H9 (cell line): ENCODE measurements at regions not wholly inside any gene's neighbourhood (a gene's known extent, or its start where the extent isn't known, plus 50 kb on each side); places are given as distances from the start of the nearest gene placed in this dataset.

Experiments
- DNase-seq: peaks from one replicate; pipeline ENCODE4 v3.0.0-alpha.2; 2017
- H2AFZ ChIP-seq: one replicate; pipeline ENCODE4 v1.6.1; 2013; ENCODE audit warnings: mild to moderate bottlenecking, low read length, control low read depth, moderate library complexity
- H2AK5ac ChIP-seq: 2 replicates; pipeline ENCODE4 v1.6.1; 2013; ENCODE audit warnings: low read length, control low read depth, mixed read lengths; ENCODE audit not compliant: insufficient read length
- H2BK120ac ChIP-seq: one replicate; pipeline ENCODE4 v1.6.1; 2013; ENCODE audit warnings: low read depth, mild to moderate bottlenecking, low read length, control low read depth, inconsistent platforms; ENCODE audit not compliant: poor library complexity, severe bottlenecking
- H2BK12ac ChIP-seq: 2 replicates; pipeline ENCODE4 v1.6.1; 2013; ENCODE audit warnings: low read length, control low read depth, mixed read lengths, low read depth; ENCODE audit not compliant: insufficient read length
- H2BK15ac ChIP-seq: 2 replicates; pipeline ENCODE4 v1.6.1; 2013; ENCODE audit warnings: low read depth, low read length, control low read depth
- H2BK20ac ChIP-seq: one replicate; pipeline ENCODE4 v1.6.1; 2013; ENCODE audit warnings: low read depth, mild to moderate bottlenecking, low read length, control low read depth, inconsistent platforms; ENCODE audit not compliant: poor library complexity, severe bottlenecking
- H2BK5ac ChIP-seq: 2 replicates; pipeline ENCODE4 v1.6.1; 2013; ENCODE audit warnings: low read length, control low read depth, mixed read lengths; ENCODE audit not compliant: insufficient read length
- H3K14ac ChIP-seq: 2 replicates; pipeline ENCODE4 v1.6.1; 2013; ENCODE audit warnings: low read length, control low read depth; ENCODE audit not compliant: insufficient read depth
- H3K18ac ChIP-seq: 2 replicates; pipeline ENCODE4 v1.6.1; 2013; ENCODE audit warnings: low read depth, mild to moderate bottlenecking, mixed read lengths, low read length, control low read depth; ENCODE audit not compliant: insufficient read length
- H3K23ac ChIP-seq: 2 replicates; pipeline ENCODE4 v1.6.1; 2013; ENCODE audit warnings: low read length, control low read depth, mixed read lengths, low read depth; ENCODE audit not compliant: insufficient read length
- H3K23me2 ChIP-seq: 2 replicates; pipeline ENCODE4 v1.6.1; 2013; ENCODE audit warnings: low read depth, mild to moderate bottlenecking, mixed read lengths, low read length, control low read depth; ENCODE audit not compliant: insufficient read length, poor library complexity, severe bottlenecking
- H3K27ac ChIP-seq: 2 replicates; pipeline ENCODE4 v1.5.1; 2013; ENCODE audit warnings: low read length, control low read depth, mixed read lengths, low read depth; ENCODE audit not compliant: insufficient read length
- H3K27me3 ChIP-seq: 2 replicates; pipeline ENCODE4 v1.6.1; 2013; ENCODE audit warnings: low read length, control low read depth, inconsistent platforms; ENCODE audit not compliant: insufficient read depth
- H3K4ac ChIP-seq: 2 replicates; pipeline ENCODE4 v1.6.1; 2013; ENCODE audit warnings: low read depth, mild to moderate bottlenecking, control low read depth, inconsistent platforms, low read length, moderate library complexity
- H3K4me1 ChIP-seq: 2 replicates; pipeline ENCODE4 v1.6.1; 2013; ENCODE audit warnings: low read length, control low read depth, inconsistent platforms; ENCODE audit not compliant: insufficient read depth
- H3K4me2 ChIP-seq: 2 replicates; pipeline ENCODE4 v1.6.1; 2013; ENCODE audit warnings: low read length, control low read depth, mixed read lengths; ENCODE audit not compliant: insufficient read length, insufficient read depth
- H3K56ac ChIP-seq: 2 replicates; pipeline ENCODE4 v1.6.1; 2013; ENCODE audit warnings: low read depth, mild to moderate bottlenecking, mixed read lengths, low read length, control low read depth; ENCODE audit not compliant: insufficient read length
- H3K79me1 ChIP-seq: 2 replicates; pipeline ENCODE4 v1.6.1; 2013; ENCODE audit warnings: low read depth, mild to moderate bottlenecking, moderate library complexity, low read length, control low read depth, inconsistent platforms; ENCODE audit not compliant: insufficient read depth, poor library complexity, severe bottlenecking
- H3K79me2 ChIP-seq: 2 replicates; pipeline ENCODE4 v1.6.1; 2013; ENCODE audit warnings: low read length, control low read depth, inconsistent platforms; ENCODE audit not compliant: insufficient read depth
- H3K9ac ChIP-seq: 2 replicates; pipeline ENCODE4 v1.6.1; 2013; ENCODE audit warnings: low read length, control low read depth, mixed read lengths; ENCODE audit not compliant: insufficient read length; ENCODE audit errors: extremely low read depth
- H3K9me3 ChIP-seq: one replicate; pipeline ENCODE4 v1.6.1; 2013; ENCODE audit warnings: low read depth, low read length, inconsistent platforms; ENCODE audit not compliant: control insufficient read depth
- H3T11ph ChIP-seq: one replicate; pipeline ENCODE4 v1.6.1; 2013; ENCODE audit warnings: mild to moderate bottlenecking, low read length, control low read depth, inconsistent platforms
- H4K20me1 ChIP-seq: one replicate; pipeline ENCODE4 v1.6.1; 2013; ENCODE audit not compliant: control insufficient read depth, insufficient read length, insufficient read depth
- H4K5ac ChIP-seq: 2 replicates; pipeline ENCODE4 v1.6.1; 2013; ENCODE audit warnings: low read depth, mild to moderate bottlenecking, mixed read lengths, low read length, control low read depth; ENCODE audit not compliant: insufficient read length
- H4K8ac ChIP-seq: replicated peaks from 2 replicates; pipeline ENCODE4 v1.6.1; 2013; ENCODE audit warnings: low read length, control low read depth, mixed read lengths, low read depth; ENCODE audit not compliant: insufficient read length
- H4K91ac ChIP-seq: 2 replicates; pipeline ENCODE4 v1.6.1; 2013; ENCODE audit warnings: low read depth, mild to moderate bottlenecking, moderate library complexity, mixed read lengths, low read length, control low read depth; ENCODE audit not compliant: insufficient read length
- H3K27ac Mint-ChIP-seq, 3 experiments: 2 replicates in 2 of 3; 3 replicates in 1 of 3; pipeline ENCODE4 v1.8.0; 2020 to 2021; ENCODE audit warnings: mixed read lengths in 3 of 3, mild to moderate bottlenecking in 1 of 3, moderate library complexity in 1 of 3
- H3K27me3 Mint-ChIP-seq: 2 replicates; pipeline ENCODE4 v1.8.0; 2021; ENCODE audit warnings: low read depth, mild to moderate bottlenecking, moderate library complexity, mixed read lengths
- H3K36me3 Mint-ChIP-seq, 3 experiments: 2 replicates in 2 of 3; 3 replicates in 1 of 3; pipeline ENCODE4 v1.8.0; 2020 to 2021; ENCODE audit warnings: low read depth in 3 of 3, mixed read lengths in 3 of 3; ENCODE audit not compliant: insufficient read depth in 1 of 3
- H3K4me1 Mint-ChIP-seq, 2 experiments: 2 replicates each; pipeline ENCODE4 v1.8.0; 2020; ENCODE audit warnings: mixed read lengths in 2 of 2
- H3K4me3 Mint-ChIP-seq, 2 experiments: 2 replicates in 1 of 2; 3 replicates in 1 of 2; pipeline ENCODE4 v1.8.0; 2020 to 2021; ENCODE audit warnings: mild to moderate bottlenecking in 2 of 2, mixed read lengths in 2 of 2, moderate library complexity in 1 of 2
- H3K9me3 Mint-ChIP-seq, 2 experiments: 2 replicates in 1 of 2; 3 replicates in 1 of 2; pipeline ENCODE4 v1.8.0; 2020; ENCODE audit warnings: mild to moderate bottlenecking in 2 of 2, mixed read lengths in 2 of 2, moderate library complexity in 1 of 2
- WGBS: extraction: QIAGEN DNeasy Blood & Tissue Kit; methylation state at CpG from one replicate; pipeline ENCODE4 v1.1.7; 2013; ENCODE audit warnings: missing lambda C conversion rate, low lambda C conversion rate, mixed read lengths; ENCODE audit not compliant: insufficient read length; ENCODE audit errors: extremely low coverage; 5-methylcytosine and 5-hydroxymethylcytosine counted together
- TF ChIP-seq, protein P1 (sequence below): fragments of 200-600 bp; sonication (generic); conservative IDR thresholded peaks from 3 replicates; pipeline ENCODE4 v1.8.0; 2021; ENCODE audit warnings: antibody characterized with exemption, mild to moderate bottlenecking

DNA sequence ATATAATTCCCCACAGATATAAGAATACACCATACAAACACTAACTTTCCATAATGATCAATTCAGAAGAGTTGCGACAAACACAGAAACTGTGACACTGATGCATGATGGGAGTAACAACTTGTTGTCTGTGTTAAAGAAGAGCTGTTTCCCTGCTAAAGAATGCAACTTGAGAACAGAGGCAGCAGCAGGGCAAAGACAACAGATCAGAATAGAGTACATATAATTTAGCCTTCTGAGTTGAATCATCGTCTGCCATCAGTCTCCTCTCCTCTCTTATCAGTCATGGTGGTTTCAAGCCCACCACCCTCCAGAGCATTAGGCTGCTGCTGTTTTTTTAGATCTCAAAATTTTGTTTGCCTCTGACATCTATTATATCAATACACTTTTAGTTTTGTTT, 280.4 kb downstream of the UBE3D start:
- no peak overlapping the region for H3K27ac Mint-ChIP-seq
- H3K36me3 Mint-ChIP-seq, result no peaks in the 10 kb centered on the region
- Histone ChIP-seq H2BK12ac (no peak overlapping the region), H4K5ac (no peak overlapping the region), H3K79me2 (no peaks in the 10 kb centered on the region), H4K20me1 (no peaks in the 10 kb centered on the region), H3K9me3 (no peaks in the 10 kb centered on the region), H3K9ac (no peak overlapping the region), H3K4ac (no peak overlapping the region), H3K18ac (no peak overlapping the region), H3K4me1 (no peaks in the 10 kb centered on the region), H2BK15ac (no peak overlapping the region), H2BK20ac (no peak overlapping the region), H3T11ph (no peak overlapping the region), H2AFZ (no peak overlapping the region), H3K27me3 (no peaks in the 10 kb centered on the region), H4K91ac (no peak overlapping the region), H3K23me2 (no peaks in the 10 kb centered on the region), H3K23ac (no peak overlapping the region), H3K14ac (no peak overlapping the region), H3K27ac (no peak overlapping the region), H4K8ac (no peak overlapping the region), H3K56ac (no peak overlapping the region), H2BK120ac (no peak overlapping the region), H2BK5ac (no peak overlapping the region), H3K79me1 (no peaks in the 10 kb centered on the region), H2AK5ac (no peak overlapping the region), H3K4me2 (no peak overlapping the region)
- H3K9me3 Mint-ChIP-seq, result no peaks in the 10 kb centered on the region
- H3K27me3 Mint-ChIP-seq, result no peaks in the 10 kb centered on the region
- no CpG with 5 or more reads among the region's 2 CpGs for WGBS
- H3K4me1 Mint-ChIP-seq, result no peaks in the 10 kb centered on the region
- TF ChIP-seq, protein P1, sequence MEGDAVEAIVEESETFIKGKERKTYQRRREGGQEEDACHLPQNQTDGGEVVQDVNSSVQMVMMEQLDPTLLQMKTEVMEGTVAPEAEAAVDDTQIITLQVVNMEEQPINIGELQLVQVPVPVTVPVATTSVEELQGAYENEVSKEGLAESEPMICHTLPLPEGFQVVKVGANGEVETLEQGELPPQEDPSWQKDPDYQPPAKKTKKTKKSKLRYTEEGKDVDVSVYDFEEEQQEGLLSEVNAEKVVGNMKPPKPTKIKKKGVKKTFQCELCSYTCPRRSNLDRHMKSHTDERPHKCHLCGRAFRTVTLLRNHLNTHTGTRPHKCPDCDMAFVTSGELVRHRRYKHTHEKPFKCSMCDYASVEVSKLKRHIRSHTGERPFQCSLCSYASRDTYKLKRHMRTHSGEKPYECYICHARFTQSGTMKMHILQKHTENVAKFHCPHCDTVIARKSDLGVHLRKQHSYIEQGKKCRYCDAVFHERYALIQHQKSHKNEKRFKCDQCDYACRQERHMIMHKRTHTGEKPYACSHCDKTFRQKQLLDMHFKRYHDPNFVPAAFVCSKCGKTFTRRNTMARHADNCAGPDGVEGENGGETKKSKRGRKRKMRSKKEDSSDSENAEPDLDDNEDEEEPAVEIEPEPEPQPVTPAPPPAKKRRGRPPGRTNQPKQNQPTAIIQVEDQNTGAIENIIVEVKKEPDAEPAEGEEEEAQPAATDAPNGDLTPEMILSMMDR, result no peak
- no peak overlapping the region for H3K4me3 Mint-ChIP-seq
- DNase-seq, result no peak
